ENCODE measurements at regions not wholly inside any gene's neighbourhood (a gene's known extent, or its start where the extent isn't known, plus 50 kb on each side); places are given as distances from the start of the nearest gene placed in this dataset.

- TF ChIP-seq POLR2A (IDR thresholded peaks at IDR 0.05) (no peak), CTCF (IDR thresholded peaks at IDR 0.05) (no peak)
These were observed 428.5 kb downstream of the CETN3 start for GRCh38 chr5:89981021-89981420.
